Peyer's patch (tissue), 4 donors: ENCODE measurements at regions not wholly inside any gene's neighbourhood (a gene's known extent, or its start where the extent isn't known, plus 50 kb on each side); places are given as distances from the start of the nearest gene placed in this dataset.

Experiments used
- POLR2A ChIP-seq, 2 donors: fragments of 450-650 bp; IDR thresholded peaks; one replicate each; pipeline ENCODE4 v1.5.1; 2017; ENCODE audit warnings: antibody characterized with exemption in 2 of 2, mild to moderate bottlenecking in 2 of 2, moderate library complexity in 2 of 2
- TF ChIP-seq, protein P1 (sequence below), 6 experiments: fragments of 450-650 bp in 4 of 6; fragments of 200-600 bp in 2 of 6; sonication (generic) in 1 of 6; IDR thresholded peaks; one replicate each; pipeline ENCODE4 v1.5.1; 2017 to 2019; ENCODE audit warnings: antibody characterized with exemption in 6 of 6, mild to moderate bottlenecking in 3 of 6, moderate library complexity in 1 of 6

DNA sequence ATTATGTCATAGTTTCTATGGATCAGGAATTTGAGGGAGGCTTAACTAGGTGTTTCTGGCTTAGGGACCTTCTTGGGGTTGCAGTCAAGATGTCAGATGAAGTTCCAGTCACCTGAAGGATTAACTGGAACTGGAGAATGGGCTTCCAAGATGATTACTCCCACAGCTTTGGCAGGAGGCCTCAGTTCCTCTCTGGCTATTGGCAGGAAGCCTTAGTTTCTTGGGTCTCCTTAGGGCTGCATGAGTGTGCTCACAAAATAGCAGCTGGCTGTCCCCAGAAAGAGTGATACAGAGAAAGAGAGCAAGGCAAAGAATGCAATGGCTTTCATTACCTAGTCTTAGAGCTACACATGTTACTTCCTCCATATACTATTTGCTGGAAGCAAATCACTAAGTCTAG is 138.1 kb upstream of the TLE4 start:
- TF ChIP-seq, protein P1, sequence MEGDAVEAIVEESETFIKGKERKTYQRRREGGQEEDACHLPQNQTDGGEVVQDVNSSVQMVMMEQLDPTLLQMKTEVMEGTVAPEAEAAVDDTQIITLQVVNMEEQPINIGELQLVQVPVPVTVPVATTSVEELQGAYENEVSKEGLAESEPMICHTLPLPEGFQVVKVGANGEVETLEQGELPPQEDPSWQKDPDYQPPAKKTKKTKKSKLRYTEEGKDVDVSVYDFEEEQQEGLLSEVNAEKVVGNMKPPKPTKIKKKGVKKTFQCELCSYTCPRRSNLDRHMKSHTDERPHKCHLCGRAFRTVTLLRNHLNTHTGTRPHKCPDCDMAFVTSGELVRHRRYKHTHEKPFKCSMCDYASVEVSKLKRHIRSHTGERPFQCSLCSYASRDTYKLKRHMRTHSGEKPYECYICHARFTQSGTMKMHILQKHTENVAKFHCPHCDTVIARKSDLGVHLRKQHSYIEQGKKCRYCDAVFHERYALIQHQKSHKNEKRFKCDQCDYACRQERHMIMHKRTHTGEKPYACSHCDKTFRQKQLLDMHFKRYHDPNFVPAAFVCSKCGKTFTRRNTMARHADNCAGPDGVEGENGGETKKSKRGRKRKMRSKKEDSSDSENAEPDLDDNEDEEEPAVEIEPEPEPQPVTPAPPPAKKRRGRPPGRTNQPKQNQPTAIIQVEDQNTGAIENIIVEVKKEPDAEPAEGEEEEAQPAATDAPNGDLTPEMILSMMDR (IDR thresholded peaks at IDR 0.05), result no peak
- no peak for TF ChIP-seq POLR2A (IDR thresholded peaks at IDR 0.05)
